HG03442 (cell line): ENCODE measurements at regions not wholly inside any gene's neighbourhood (a gene's known extent, or its start where the extent isn't known, plus 50 kb on each side); places are given as distances from the start of the nearest gene placed in this dataset.
"Not testable (repeated sequence)": the region's sequence is repeated elsewhere in the genome, so short reads cannot be mapped to it uniquely, and the experiment has no call there.

Experiments used
- ATAC-seq: cut with Tn5 transposase; IDR thresholded peaks from one replicate; pipeline ENCODE4 v1.9.1; 2021; ENCODE audit warnings: mild to moderate bottlenecking, moderate library complexity; ENCODE audit not compliant: unreplicated experiment

GRCh38 chr7:49099587-49100326, 175.4 kb downstream of the CDC14C start:
- no peak for ATAC-seq

GRCh38 chr7:49100908-49101740, 176.8 kb downstream of the CDC14C start:
- not testable (repeated sequence) for ATAC-seq

- no peak for ATAC-seq
These were observed 178.1 kb downstream of the CDC14C start for GRCh38 chr7:49102411-49102810.

GRCh38 chr7:49111706-49112105, 187.4 kb downstream of the CDC14C start:
- no peak for ATAC-seq

GRCh38 chr7:49112222-49112621, 187.9 kb downstream of the CDC14C start:
- ATAC-seq = no peak

- no peak for ATAC-seq
These were observed 188.3 kb downstream of the CDC14C start for GRCh38 chr7:49112647-49113046.

GRCh38 chr7:49119706-49120105, 195.4 kb downstream of the CDC14C start:
- no peak for ATAC-seq

- no peak for ATAC-seq
These were observed 200.9 kb downstream of the CDC14C start for GRCh38 chr7:49125246-49125645.

GRCh38 chr7:49127359-49127913, 203.1 kb downstream of the CDC14C start:
- no peak for ATAC-seq

GRCh38 chr7:49137978-49138377, 213.6 kb downstream of the CDC14C start:
- no peak for ATAC-seq

- ATAC-seq = no peak
These were observed 226.1 kb downstream of the CDC14C start for GRCh38 chr7:49150486-49150885.

- ATAC-seq = no peak
These were observed 226.8 kb downstream of the CDC14C start for GRCh38 chr7:49151146-49151545.

GRCh38 chr7:49158321-49158720, 234.0 kb downstream of the CDC14C start:
- ATAC-seq = no peak

GRCh38 chr7:49159536-49159935, 235.2 kb downstream of the CDC14C start:
- ATAC-seq = no peak

GRCh38 chr7:49166441-49166840, 242.1 kb downstream of the CDC14C start:
- ATAC-seq = no peak

GRCh38 chr7:49172639-49173038, 248.3 kb downstream of the CDC14C start:
- ATAC-seq = no peak

GRCh38 chr7:49174396-49174795, 250.0 kb downstream of the CDC14C start:
- no peak for ATAC-seq

GRCh38 chr7:49187543-49188268, 263.4 kb downstream of the CDC14C start:
- ATAC-seq = no peak

GRCh38 chr7:49228426-49229098, 304.2 kb downstream of the CDC14C start:
- ATAC-seq = no peak

- ATAC-seq = no peak
These were observed 304.9 kb downstream of the CDC14C start for GRCh38 chr7:49229246-49229645.

GRCh38 chr7:49243521-49243920, 319.2 kb downstream of the CDC14C start:
- ATAC-seq = no peak
